ENCODE measurements at regions not wholly inside any gene's neighbourhood (a gene's known extent, or its start where the extent isn't known, plus 50 kb on each side); places are given as distances from the start of the nearest gene placed in this dataset.

GRCh38 chr2:205848601-205849000 is 166.3 kb downstream of the NRP2 start:
- no peak overlapping the region for H3K27ac ChIP-seq
- TF ChIP-seq CTCF (IDR thresholded peaks at IDR 0.05), result no peak
- no peak for DNase-seq (ENCODE audit: low spot score)
- H3K4me3 ChIP-seq, result no peak overlapping the region
